ENCODE measurements at regions not wholly inside any gene's neighbourhood (a gene's known extent, or its start where the extent isn't known, plus 50 kb on each side); places are given as distances from the start of the nearest gene placed in this dataset.

DNA sequence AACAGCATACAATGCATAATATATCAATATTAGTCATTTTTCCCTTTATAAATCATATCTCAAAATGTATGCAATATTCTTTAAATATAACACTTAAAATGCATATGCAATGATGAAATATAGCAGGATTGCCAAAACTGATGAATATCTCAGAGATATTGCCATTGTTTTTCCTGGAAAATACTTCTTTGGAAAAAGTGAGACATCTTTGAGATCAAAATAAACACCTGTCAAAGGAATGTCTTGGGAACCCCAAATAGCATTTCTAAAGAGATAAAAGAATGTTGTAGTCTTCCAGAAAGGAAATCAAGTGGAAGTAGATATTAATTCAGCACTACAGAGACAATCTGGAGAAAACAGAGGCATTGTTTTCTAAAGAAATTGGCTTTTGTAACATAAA is 457.8 kb upstream of the UBE2E2 start:
- H3K27me3 ChIP-seq = no peaks in the 10 kb centered on the region

DNA sequence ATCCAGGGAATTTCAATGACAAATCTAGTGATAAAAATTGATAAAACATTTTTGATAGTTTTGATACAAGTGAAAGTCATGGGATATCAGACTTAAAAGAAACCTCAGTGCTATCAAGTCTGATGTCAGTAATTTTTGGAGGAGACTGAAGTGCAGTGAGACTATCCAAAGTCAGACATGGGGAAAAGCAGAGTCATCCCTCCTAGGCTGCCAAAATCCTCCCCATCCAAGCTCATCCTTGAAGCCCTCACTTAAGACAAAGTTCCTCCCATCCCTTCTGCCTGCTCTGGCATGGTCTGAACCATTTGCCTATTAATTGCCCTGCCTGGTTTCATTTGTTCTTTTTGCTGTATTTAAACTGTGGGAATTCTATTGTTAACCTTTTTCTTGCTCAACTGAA is 456.9 kb upstream of the UBE2E2 start:
- Histone ChIP-seq H3K9me3 (no peaks in the 10 kb centered on the region), H3K27ac (no peak overlapping the region), H3K4me1 (no peaks in the 10 kb centered on the region), H3K4me3 (no peak overlapping the region), H3K27me3 (no peaks in the 10 kb centered on the region), H3K36me3 (no peaks in the 10 kb centered on the region)
- TF ChIP-seq, protein P1, sequence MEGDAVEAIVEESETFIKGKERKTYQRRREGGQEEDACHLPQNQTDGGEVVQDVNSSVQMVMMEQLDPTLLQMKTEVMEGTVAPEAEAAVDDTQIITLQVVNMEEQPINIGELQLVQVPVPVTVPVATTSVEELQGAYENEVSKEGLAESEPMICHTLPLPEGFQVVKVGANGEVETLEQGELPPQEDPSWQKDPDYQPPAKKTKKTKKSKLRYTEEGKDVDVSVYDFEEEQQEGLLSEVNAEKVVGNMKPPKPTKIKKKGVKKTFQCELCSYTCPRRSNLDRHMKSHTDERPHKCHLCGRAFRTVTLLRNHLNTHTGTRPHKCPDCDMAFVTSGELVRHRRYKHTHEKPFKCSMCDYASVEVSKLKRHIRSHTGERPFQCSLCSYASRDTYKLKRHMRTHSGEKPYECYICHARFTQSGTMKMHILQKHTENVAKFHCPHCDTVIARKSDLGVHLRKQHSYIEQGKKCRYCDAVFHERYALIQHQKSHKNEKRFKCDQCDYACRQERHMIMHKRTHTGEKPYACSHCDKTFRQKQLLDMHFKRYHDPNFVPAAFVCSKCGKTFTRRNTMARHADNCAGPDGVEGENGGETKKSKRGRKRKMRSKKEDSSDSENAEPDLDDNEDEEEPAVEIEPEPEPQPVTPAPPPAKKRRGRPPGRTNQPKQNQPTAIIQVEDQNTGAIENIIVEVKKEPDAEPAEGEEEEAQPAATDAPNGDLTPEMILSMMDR (IDR thresholded peaks at IDR 0.05) = no peak
- no peak for DNase-seq
- intact Hi-C loops (cut with DNase I; ENCODE audit: low total_unique reads) = no loop called here

More for the DNA sequence above, 457.8 kb upstream of the UBE2E2 start:
- TF ChIP-seq, protein P1 (IDR thresholded peaks at IDR 0.05) = no peak
- Histone ChIP-seq H3K4me1 (no peaks in the 10 kb centered on the region), H3K9me3 (no peaks in the 10 kb centered on the region), H3K36me3 (no peaks in the 10 kb centered on the region), H3K27ac (no peak overlapping the region), H3K4me3 (no peak overlapping the region)
- DNase-seq = no peak
- intact Hi-C loops (cut with DNase I; ENCODE audit: low total_unique reads) = no loop called here

DNA sequence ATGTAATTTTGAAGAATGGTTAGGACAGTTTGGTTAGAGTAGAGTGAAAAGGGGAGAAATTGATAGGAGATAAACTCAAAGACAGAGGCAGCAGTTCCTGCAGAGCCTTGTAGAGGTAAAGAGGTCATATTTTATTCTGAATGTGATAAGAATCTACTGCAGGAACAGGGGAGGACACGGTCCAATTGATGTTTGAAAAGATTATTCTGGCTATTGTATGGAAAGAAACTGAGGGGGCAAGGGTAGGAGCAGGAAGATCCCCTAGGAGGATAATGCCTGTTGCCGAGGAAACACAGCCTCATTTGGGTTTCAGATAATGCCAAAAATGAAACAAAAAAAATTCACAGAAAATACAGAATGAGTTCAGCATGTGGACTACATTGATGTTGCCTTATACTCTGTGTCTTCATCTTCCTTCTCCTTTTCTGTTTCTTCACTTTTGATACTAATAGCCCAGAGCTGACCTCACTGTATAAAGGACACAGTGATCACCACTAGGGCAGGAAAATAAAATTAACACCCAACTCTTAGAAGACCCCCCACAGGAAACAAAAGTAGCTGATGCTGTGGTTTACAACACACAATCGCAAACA is 454.6 kb upstream of the UBE2E2 start:
- Histone ChIP-seq H3K27me3 (no peaks in the 10 kb centered on the region), H3K36me3 (no peaks in the 10 kb centered on the region), H3K4me1 (no peaks in the 10 kb centered on the region), H3K9me3 (no peaks in the 10 kb centered on the region), H3K27ac (no peak overlapping the region), H3K4me3 (no peak overlapping the region)
- no peak for DNase-seq
- TF ChIP-seq, protein P1 (IDR thresholded peaks at IDR 0.05) = no peak
- intact Hi-C loops (cut with DNase I; ENCODE audit: low total_unique reads) = no loop called here

DNA sequence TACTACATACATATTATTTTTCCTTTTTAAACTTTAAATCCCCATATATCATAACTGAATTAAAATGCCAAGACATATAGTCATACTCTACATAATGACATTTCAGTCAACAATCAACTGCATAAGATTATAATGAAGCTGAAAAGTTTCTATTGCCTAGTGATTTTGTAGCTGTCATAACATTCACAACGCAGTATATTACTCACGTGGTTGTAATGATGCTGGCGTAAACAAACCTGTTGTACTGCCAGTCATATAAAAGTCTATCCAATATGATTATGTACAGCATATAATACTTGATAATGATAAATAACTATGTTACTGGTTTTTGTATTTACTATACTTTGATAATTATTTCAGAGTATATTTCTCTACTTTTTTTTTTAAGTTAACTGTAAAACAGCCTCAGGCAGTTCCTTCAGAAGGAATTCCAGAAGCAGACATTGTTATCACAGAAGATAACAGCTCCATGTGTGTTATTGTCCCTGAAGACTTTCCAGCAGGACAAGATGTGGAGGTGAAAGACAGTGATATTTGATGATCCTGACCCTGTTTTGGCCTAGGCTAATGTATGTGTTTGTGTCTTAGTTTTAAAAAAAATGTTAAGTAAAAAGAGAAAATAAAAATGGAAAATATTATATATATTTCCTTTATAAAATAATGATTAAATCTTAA is 443.4 kb upstream of the UBE2E2 start:
- TF ChIP-seq, protein P1 (IDR thresholded peaks at IDR 0.05) = no peak
- Histone ChIP-seq H3K27ac (no peak overlapping the region), H3K9me3 (peaks cover 0 to 3% (median 0%) of the 10 kb centered on the region in 3 donors), H3K4me3 (no peak overlapping the region), H3K4me1 (no peaks in the 10 kb centered on the region), H3K27me3 (no peaks in the 10 kb centered on the region), H3K36me3 (no peaks in the 10 kb centered on the region)
- intact Hi-C loops (cut with DNase I; ENCODE audit: low total_unique reads) = no loop called here
- DNase-seq = no peak

DNA sequence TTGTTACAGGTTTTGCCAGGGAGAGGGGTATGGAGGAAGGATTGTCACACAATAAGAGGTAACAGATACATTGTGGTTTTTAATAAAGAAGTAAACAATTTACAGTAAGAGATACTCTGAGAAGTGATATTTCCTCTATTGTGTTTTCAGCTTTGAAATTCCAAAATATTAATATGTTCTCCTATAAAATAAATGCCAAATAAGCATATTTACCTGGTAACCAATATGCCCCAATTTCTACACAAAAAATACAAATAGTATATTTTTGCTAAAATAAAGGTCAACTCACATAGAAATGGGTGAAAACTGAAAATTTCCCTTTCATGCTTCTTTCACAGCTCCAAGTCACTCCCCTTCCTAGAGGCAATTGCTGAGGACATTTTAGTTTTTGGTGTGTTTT is 437.4 kb upstream of the UBE2E2 start:
- intact Hi-C loops (cut with DNase I; ENCODE audit: low total_unique reads) = no loop called here
- no peak overlapping the region for H3K27ac ChIP-seq
- H3K4me3 ChIP-seq = no peak overlapping the region
- no peaks in the 10 kb centered on the region for H3K9me3 ChIP-seq
- no peak for DNase-seq
- H3K27me3 ChIP-seq = no peaks in the 10 kb centered on the region
- no peaks in the 10 kb centered on the region for H3K4me1 ChIP-seq
- TF ChIP-seq, protein P1 (IDR thresholded peaks at IDR 0.05) = no peak
- no peaks in the 10 kb centered on the region for H3K36me3 ChIP-seq

Data from tibial artery (tissue), 4 donors.